DLD1 (cell line): ENCODE measurements at regions not wholly inside any gene's neighbourhood (a gene's known extent, or its start where the extent isn't known, plus 50 kb on each side); places are given as distances from the start of the nearest gene placed in this dataset.
"Not testable (repeated sequence)": the region's sequence is repeated elsewhere in the genome, so short reads cannot be mapped to it uniquely, and the experiment has no call there.

Experiments used
- in situ Hi-C: cut with HindIII; loops from 2 replicates; pipeline ENCODE4 v1.10.0; 2017; ENCODE audit warnings: low sequenced_read_pairs

- in situ Hi-C loops = no loop called here
Measured at GRCh38 chr20:29318871-29319461, 1938.5 kb upstream of the DEFB115 start.

GRCh38 chr20:29319725-29320124 is 1937.7 kb upstream of the DEFB115 start:
- in situ Hi-C loops = no loop called here

GRCh38 chr20:29320216-29320949 is 1937.1 kb upstream of the DEFB115 start:
- in situ Hi-C loops = not testable (repeated sequence)

GRCh38 chr20:29323631-29324515 is 1933.6 kb upstream of the DEFB115 start:
- in situ Hi-C loops = not testable (repeated sequence)

- in situ Hi-C loops = not testable (repeated sequence)
Measured at GRCh38 chr20:29324516-29325303, 1932.8 kb upstream of the DEFB115 start.

- in situ Hi-C loops = no loop called here
Measured at GRCh38 chr20:29325304-29325640, 1932.2 kb upstream of the DEFB115 start.

GRCh38 chr20:29325781-29326180 is 1931.7 kb upstream of the DEFB115 start:
- in situ Hi-C loops = not testable (repeated sequence)

GRCh38 chr20:29326376-29327070 is 1930.9 kb upstream of the DEFB115 start:
- in situ Hi-C loops = no loop called here

- in situ Hi-C loops = not testable (repeated sequence)
Measured at GRCh38 chr20:29327600-29328420, 1929.7 kb upstream of the DEFB115 start.

GRCh38 chr20:29330429-29331115 is 1926.9 kb upstream of the DEFB115 start:
- in situ Hi-C loops = not testable (repeated sequence)

- in situ Hi-C loops = no loop called here
Measured at GRCh38 chr20:29349836-29350235, 1907.6 kb upstream of the DEFB115 start.

GRCh38 chr20:29375937-29376336 is 1881.5 kb upstream of the DEFB115 start:
- in situ Hi-C loops = not testable (repeated sequence)

GRCh38 chr20:29392853-29393252 is 1864.6 kb upstream of the DEFB115 start:
- in situ Hi-C loops = not testable (repeated sequence)

GRCh38 chr20:29408034-29408695 is 1849.3 kb upstream of the DEFB115 start:
- in situ Hi-C loops = no loop called here

GRCh38 chr20:29408707-29409106 is 1848.8 kb upstream of the DEFB115 start:
- in situ Hi-C loops = not testable (repeated sequence)

GRCh38 chr20:29409160-29409689 is 1848.2 kb upstream of the DEFB115 start:
- in situ Hi-C loops = not testable (repeated sequence)

- in situ Hi-C loops = no loop called here
Measured at GRCh38 chr20:29409833-29410805, 1847.3 kb upstream of the DEFB115 start.
